HepG2 (cell line): ENCODE measurements at regions not wholly inside any gene's neighbourhood (a gene's known extent, or its start where the extent isn't known, plus 50 kb on each side); places are given as distances from the start of the nearest gene placed in this dataset.

Experiments
- ATAC-seq: fragments of 200-7000 bp; cut with Tn5 transposase; 3 replicates; pipeline ENCODE4 v1.9.1; 2020; ENCODE audit warnings: mild to moderate bottlenecking, moderate library complexity
- BruUV-seq: library from RNA; stranded (reverse); fragments of 400-500 nt; replicated peaks from 2 replicates; lab custom pipeline; 2021; lab: Mats Ljungman, UMichigan
- CTCF ChIA-PET: fragments of 300-600 bp; formaldehyde crosslinking; extraction: SDS; loops from one replicate; lab custom pipeline; 2021; ENCODE audit warnings: low total read pairs, inconsistent platforms, low intra/inter-chr PET ratio; lab: Yijun Ruan, JAX
- POLR2A ChIA-PET: fragments of 350-600 bp; sonication (Branson Sonifier 250); formaldehyde crosslinking; loops from one replicate; lab custom pipeline; 2020; ENCODE audit warnings: antibody characterized with exemption, inconsistent platforms; lab: Yijun Ruan, JAX
- DNase-seq: peaks from one replicate; pipeline ENCODE4 v3.0.0-alpha.2; 2015; ENCODE audit warnings: low spot score
- FAIRE-seq: peaks from 3 replicates; lab custom pipeline; 2011; peaks lifted over from hg19 to GRCh38; lab: Jason Lieb, UNC
- H2AFZ ChIP-seq: one replicate; pipeline ENCODE4 v1.6.1; 2011; ENCODE audit warnings: low read length, inconsistent platforms
- H3K27ac ChIP-seq: fragments of 300-600 bp; 3 replicates; pipeline ENCODE4 v1.8.0; 2011; ENCODE audit warnings: mixed run types, mild to moderate bottlenecking, mixed read lengths, low read length, inconsistent platforms; ENCODE audit not compliant: insufficient read depth; ENCODE audit errors: extremely low read length
- H3K27me3 ChIP-seq, 2 experiments: fragments of 200-600 bp in 1 of 2; 2 replicates in 1 of 2; 3 replicates in 1 of 2; pipeline versions ENCODE4 v1.6.0 to v1.8.0; 2011; ENCODE audit warnings: low read length in 2 of 2, mild to moderate bottlenecking in 2 of 2, moderate library complexity in 2 of 2, inconsistent platforms in 1 of 2; ENCODE audit not compliant: insufficient read depth in 2 of 2, control insufficient read depth in 1 of 2
- H3K36me3 ChIP-seq, 2 experiments: fragments of 200-600 bp in 1 of 2; replicated peaks in 1 of 2; 2 replicates in 1 of 2; 3 replicates in 1 of 2; pipeline versions ENCODE4 v1.5.1 to v1.8.0; 2011; ENCODE audit warnings: low read length in 2 of 2, inconsistent platforms in 1 of 2; ENCODE audit not compliant: insufficient read depth in 2 of 2, control insufficient read depth in 1 of 2
- H3K4me1 ChIP-seq: 2 replicates; pipeline ENCODE4 v1.5.1; 2012; ENCODE audit warnings: low read length, inconsistent platforms; ENCODE audit not compliant: insufficient read depth
- H3K4me2 ChIP-seq: 2 replicates; pipeline ENCODE4 v1.6.0; 2011; ENCODE audit warnings: low read depth, low read length, inconsistent platforms
- H3K4me3 ChIP-seq, 3 experiments: fragments of 200-600 bp in 1 of 3; sonication (generic), shearing (Covaris generic) in 1 of 3; replicated peaks in 1 of 3; 2 replicates each; pipeline ENCODE4 v1.5.1; 2011 to 2016; ENCODE audit warnings: low read length in 3 of 3, inconsistent platforms in 2 of 3, low read depth in 2 of 3, mild to moderate bottlenecking in 2 of 3, control low read depth in 1 of 3, mixed read lengths in 1 of 3; ENCODE audit not compliant: insufficient read depth in 1 of 3
- H3K79me2 ChIP-seq: one replicate; pipeline ENCODE4 v1.6.1; 2011; ENCODE audit warnings: low read length, inconsistent platforms; ENCODE audit not compliant: insufficient read depth
- H3K9ac ChIP-seq: 2 replicates; pipeline ENCODE4 v1.6.0; 2011; ENCODE audit warnings: mild to moderate bottlenecking, low read depth, low read length, inconsistent platforms; ENCODE audit not compliant: insufficient read depth
- H3K9me3 ChIP-seq: 2 replicates; pipeline ENCODE4 v1.5.1; 2012; ENCODE audit warnings: mild to moderate bottlenecking, low read length
- H4K20me1 ChIP-seq: 2 replicates; pipeline ENCODE4 v1.6.0; 2011; ENCODE audit warnings: inconsistent platforms, mild to moderate bottlenecking, low read length, moderate library complexity; ENCODE audit not compliant: insufficient read depth
- ASH2L ChIP-seq: fragments of 300-600, 200-600 bp; sonication (generic); IDR thresholded peaks from 2 replicates; pipeline ENCODE4 v1.7.0; 2017; ENCODE audit warnings: low read depth, mild to moderate bottlenecking, moderate library complexity, mixed read lengths, low read length; ENCODE audit not compliant: insufficient read length
- DPF2 ChIP-seq: sonication (generic); formaldehyde crosslinking; IDR thresholded peaks from 2 replicates; pipeline ENCODE4 v1.4.0; 2020; ENCODE audit warnings: mild to moderate bottlenecking, low read depth, missing genetic modification reagents, borderline replicate concordance
- KDM5A ChIP-seq: fragments of 200-600 bp; sonication (generic); IDR thresholded peaks from 2 replicates; pipeline ENCODE4 v1.7.0; 2018; ENCODE audit warnings: antibody characterized with exemption, mild to moderate bottlenecking, low read length, borderline replicate concordance
- MLX ChIP-seq: IDR thresholded peaks from 2 replicates; pipeline ENCODE4 v1.6.1; 2016
- MXI1 ChIP-seq: IDR thresholded peaks from 3 replicates; pipeline ENCODE4 v1.6.1; 2012; ENCODE audit warnings: low read depth, low read length, inconsistent platforms, borderline replicate concordance
- NBN ChIP-seq: fragments of 450-650 bp; conservative IDR thresholded peaks from 2 replicates; pipeline ENCODE4 v1.6.1; 2017
- RERE ChIP-seq: IDR thresholded peaks from 2 replicates; pipeline ENCODE4 v1.6.1; 2016; ENCODE audit warnings: low read depth, missing genetic modification reagents, missing compliant biosample characterization
- ZNF205 ChIP-seq: IDR thresholded peaks from 2 replicates; pipeline ENCODE4 v1.6.1; 2018; ENCODE audit warnings: missing biosample characterization, missing genetic modification reagents
- ZNF326 ChIP-seq: sonication (generic); formaldehyde crosslinking; IDR thresholded peaks from 2 replicates; pipeline ENCODE4 v1.4.0; 2020; ENCODE audit warnings: missing genetic modification reagents, borderline replicate concordance
- ZNF33A ChIP-seq: sonication (generic); formaldehyde crosslinking; IDR thresholded peaks from 2 replicates; pipeline ENCODE4 v1.5.1; 2020; ENCODE audit warnings: missing genetic modification reagents, mild to moderate bottlenecking, moderate library complexity, borderline replicate concordance
- ZNF775 ChIP-seq: sonication (generic); formaldehyde crosslinking; IDR thresholded peaks from 2 replicates; pipeline ENCODE4 v1.4.0; 2020; ENCODE audit warnings: missing genetic modification reagents, mild to moderate bottlenecking, moderate library complexity, borderline replicate concordance
- WGBS: methylation state at CpG from one replicate; pipeline ENCODE4 v1.1.6; 2017; ENCODE audit warnings: low lambda C conversion rate; 5-methylcytosine and 5-hydroxymethylcytosine counted together
- in situ Hi-C: cut with HindIII; loops from 2 replicates; pipeline ENCODE4 v1.10.0; 2017; ENCODE audit warnings: low pct_unique_long_range_greater_than_20kb; ENCODE audit not compliant: extremely low pct_ligation_motif_present
- intact Hi-C: fragments of 100-400 bp; cut with micrococcal nuclease; formaldehyde crosslinking; loops from one replicate; pipeline ENCODE4 v1.10.0; 2022; ENCODE audit not compliant: unreplicated experiment
- TF ChIP-seq, protein P1 (sequence below): sonication (generic); formaldehyde crosslinking; IDR thresholded peaks from 2 replicates; pipeline ENCODE4 v1.4.0; 2020; ENCODE audit warnings: mild to moderate bottlenecking, missing genetic modification reagents
- TF ChIP-seq, protein P2 (sequence below): sonication (generic); formaldehyde crosslinking; IDR thresholded peaks from 2 replicates; pipeline ENCODE4 v1.5.0; 2020; ENCODE audit warnings: missing genetic modification reagents

DNA sequence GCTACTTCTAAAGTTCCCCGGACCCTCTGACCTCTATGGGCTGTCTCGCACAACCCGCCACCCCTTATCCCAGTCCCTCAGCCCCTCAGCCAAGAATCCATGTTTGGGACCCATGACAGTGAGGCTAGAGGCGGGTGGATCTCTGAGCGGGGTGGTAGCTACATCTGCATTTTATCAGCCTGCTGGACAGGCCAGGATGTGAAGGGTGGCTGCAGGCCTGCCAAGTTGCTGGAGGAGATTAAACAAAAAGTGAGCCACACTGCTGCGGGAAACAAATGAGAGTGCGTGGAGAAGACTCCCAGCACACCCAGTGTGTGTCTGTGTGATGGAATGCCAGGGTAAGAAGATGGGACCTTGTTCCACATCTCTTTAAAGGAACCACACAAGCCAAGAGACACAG is 51.1 kb upstream of the SPATA12 start (continued):
- TF ChIP-seq RERE (CRISPR knock-in tag) (no peak), ZNF775 (no peak)
- TF ChIP-seq, protein P1, sequence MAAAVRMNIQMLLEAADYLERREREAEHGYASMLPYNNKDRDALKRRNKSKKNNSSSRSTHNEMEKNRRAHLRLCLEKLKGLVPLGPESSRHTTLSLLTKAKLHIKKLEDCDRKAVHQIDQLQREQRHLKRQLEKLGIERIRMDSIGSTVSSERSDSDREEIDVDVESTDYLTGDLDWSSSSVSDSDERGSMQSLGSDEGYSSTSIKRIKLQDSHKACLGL (CRISPR knock-in tag): no peak

DNA sequence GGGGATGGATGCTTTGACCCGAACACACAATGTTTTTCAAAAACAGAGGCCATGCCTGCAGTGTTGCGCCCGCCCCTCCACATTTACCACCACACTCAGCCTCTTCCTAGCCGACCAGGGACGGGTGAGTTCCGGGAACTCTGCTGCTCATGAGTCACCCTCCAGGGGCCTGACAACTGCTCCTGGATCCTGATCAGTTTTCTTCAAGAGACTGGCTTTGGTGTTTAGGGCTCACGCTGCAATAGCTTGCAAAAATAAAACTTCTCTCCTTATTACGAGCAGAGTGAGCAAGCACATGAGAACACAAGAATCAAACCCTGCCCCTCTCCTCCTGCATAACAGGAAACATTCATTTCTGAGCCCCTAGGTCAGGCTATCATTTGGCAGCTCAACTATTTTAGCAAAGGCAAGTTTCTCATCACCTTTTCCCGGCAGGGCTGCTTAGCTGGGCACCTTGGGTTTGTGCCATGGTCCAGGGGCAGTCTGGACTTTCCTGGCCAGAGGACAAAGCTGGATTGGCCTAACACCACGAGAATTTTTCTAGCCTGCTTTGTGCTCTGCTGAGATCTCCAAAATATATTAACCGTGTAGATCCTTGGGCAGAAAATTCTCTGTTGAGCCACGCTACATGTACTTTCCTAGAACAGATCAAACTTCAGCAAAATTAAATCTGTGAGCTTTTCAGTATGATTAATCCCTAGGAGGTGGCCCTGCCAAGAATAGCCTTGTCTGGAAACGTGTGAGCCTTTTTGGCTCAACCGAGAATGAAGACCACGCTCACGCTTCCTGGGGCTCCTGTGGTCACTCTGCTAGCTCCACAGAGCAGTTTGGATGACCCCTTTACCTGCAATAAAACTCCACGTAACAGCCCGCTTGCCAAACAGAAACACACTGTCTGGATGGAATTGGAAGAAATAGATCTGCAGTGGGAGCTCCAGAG is 52.7 kb upstream of the SPATA12 start:
- no peak overlapping the region for H3K9ac ChIP-seq
- no peaks in the 10 kb centered on the region for H3K79me2 ChIP-seq
- ChIA-PET POLR2A (interaction anchor here (0.8 kb wide), 1 partner anchor 15 kb away, joined by 3 read pairs; no protein-coding TSS in a partner anchor), CTCF (no interaction called here)
- no peaks in the 10 kb centered on the region for H4K20me1 ChIP-seq
- no peak for ATAC-seq
- H3K9me3 ChIP-seq: no peaks in the 10 kb centered on the region
- no peak overlapping the region for H3K4me3 ChIP-seq
- no peak for DNase-seq
- H3K27me3 ChIP-seq: no peaks in the 10 kb centered on the region
- H3K4me2 ChIP-seq: no peak overlapping the region
- peaks cover 1 to 3% of the 10 kb centered on the region in 2 experiments; a peak in 1 of 5 replicates for H3K36me3 ChIP-seq
- no peak overlapping the region for H2AFZ ChIP-seq
- no peaks in the 10 kb centered on the region for H3K4me1 ChIP-seq
- BruUV-seq: no TSS peak
- in situ Hi-C loops: no loop called here
- no peak overlapping the region for H3K27ac ChIP-seq
- FAIRE-seq: no peak
- intact Hi-C loops: loop anchor here (10.0 kb wide), 1 partner anchor 217 kb away; the partner anchor contains the start of gene APPL1
- 95% methylated on average over 16 of the region's 18 CpGs for WGBS
- TF ChIP-seq ZNF33A (CRISPR knock-in tag): no peak
- TF ChIP-seq, protein P2, sequence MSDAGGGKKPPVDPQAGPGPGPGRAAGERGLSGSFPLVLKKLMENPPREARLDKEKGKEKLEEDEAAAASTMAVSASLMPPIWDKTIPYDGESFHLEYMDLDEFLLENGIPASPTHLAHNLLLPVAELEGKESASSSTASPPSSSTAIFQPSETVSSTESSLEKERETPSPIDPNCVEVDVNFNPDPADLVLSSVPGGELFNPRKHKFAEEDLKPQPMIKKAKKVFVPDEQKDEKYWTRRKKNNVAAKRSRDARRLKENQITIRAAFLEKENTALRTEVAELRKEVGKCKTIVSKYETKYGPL (CRISPR knock-in tag): no peak
- TF ChIP-seq ZNF205 (CRISPR knock-in tag): no peak
- no peak for TF ChIP-seq ZNF326 (CRISPR knock-in tag)
- TF ChIP-seq DPF2: no peak
- TF ChIP-seq MLX (CRISPR knock-in tag): no peak
- no peak for TF ChIP-seq ASH2L
- no peak for TF ChIP-seq MXI1
- no peak for TF ChIP-seq NBN
- TF ChIP-seq KDM5A: no peak
